Fibroblast of lung (primary cell): ENCODE measurements at regions not wholly inside any gene's neighbourhood (a gene's known extent, or its start where the extent isn't known, plus 50 kb on each side); places are given as distances from the start of the nearest gene placed in this dataset.
"Not testable (repeated sequence)": the region's sequence is repeated elsewhere in the genome, so short reads cannot be mapped to it uniquely, and the experiment has no call there.

Source experiments
- DNase-seq, 2 donors: peaks; one replicate each; pipeline versions ENCODE4 v3.0.0 to v3.0.0-alpha.2; 2010; ENCODE audit warnings: low read depth in 2 of 2
- H2AFZ ChIP-seq: 2 replicates; pipeline ENCODE4 v1.5.1; 2012; ENCODE audit warnings: low read length, control low read depth, inconsistent platforms
- H3K27ac ChIP-seq: 2 replicates; pipeline ENCODE4 v1.5.1; 2011; ENCODE audit warnings: low read length, control low read depth; ENCODE audit not compliant: insufficient read depth
- H3K27me3 ChIP-seq: 2 replicates; pipeline ENCODE4 v1.5.1; 2011; ENCODE audit warnings: mild to moderate bottlenecking, low read length; ENCODE audit not compliant: control insufficient read depth, insufficient read depth
- H3K36me3 ChIP-seq: 2 replicates; pipeline ENCODE4 v1.5.1; 2011; ENCODE audit warnings: low read length; ENCODE audit not compliant: control insufficient read depth, insufficient read depth
- H3K4me1 ChIP-seq: 2 replicates; pipeline ENCODE4 v1.5.1; 2011; ENCODE audit warnings: low read length; ENCODE audit not compliant: control insufficient read depth, insufficient read depth; ENCODE audit errors: extremely low read depth
- H3K4me2 ChIP-seq: 2 replicates; pipeline ENCODE4 v1.5.1; 2011; ENCODE audit warnings: low read length, control low read depth; ENCODE audit not compliant: insufficient read depth; ENCODE audit errors: extremely low read depth
- H3K4me3 ChIP-seq, 4 experiments: fragments of 200-600 bp in 1 of 4; sonication (generic) in 1 of 4; replicated peaks in 1 of 4; 2 replicates each; pipeline ENCODE4 v1.5.1; 2011 to 2016; ENCODE audit warnings: low read length in 4 of 4, low read depth in 3 of 4, mild to moderate bottlenecking in 3 of 4, control low read depth in 2 of 4, inconsistent platforms in 1 of 4, mixed read lengths in 1 of 4; ENCODE audit not compliant: insufficient read depth in 1 of 4; ENCODE audit errors: control extremely low read depth in 1 of 4
- H3K79me2 ChIP-seq: 2 replicates; pipeline ENCODE4 v1.5.1; 2012; ENCODE audit warnings: mild to moderate bottlenecking, low read length, inconsistent platforms; ENCODE audit not compliant: control insufficient read depth, insufficient read depth
- H3K9ac ChIP-seq: 2 replicates; pipeline ENCODE4 v1.5.1; 2011; ENCODE audit warnings: mild to moderate bottlenecking, low read length, control low read depth; ENCODE audit not compliant: insufficient read depth
- H3K9me3 ChIP-seq: 2 replicates; pipeline ENCODE4 v1.5.1; 2012; ENCODE audit warnings: low read depth, low read length; ENCODE audit not compliant: control insufficient read depth, insufficient read depth
- H4K20me1 ChIP-seq: 2 replicates; pipeline ENCODE4 v1.5.1; 2011; ENCODE audit warnings: low read length; ENCODE audit not compliant: control insufficient read depth, insufficient read depth; ENCODE audit errors: extremely low read depth
- CTCF ChIP-seq, 2 donors: IDR thresholded peaks in 1 of 2; conservative IDR thresholded peaks in 1 of 2; 1 replicate in 1 of 2; 2 replicates in 1 of 2; pipeline ENCODE4 v1.5.1; 2011 to 2012; ENCODE audit warnings: low read length in 2 of 2, control low read depth in 1 of 2, inconsistent platforms in 1 of 2, low read depth in 1 of 2, mild to moderate bottlenecking in 1 of 2
- EZH2 ChIP-seq: IDR thresholded peaks from 2 replicates; pipeline ENCODE4 v1.5.1; 2012; ENCODE audit warnings: low read length, control low read depth, mild to moderate bottlenecking; ENCODE audit errors: missing control alignments

DNA sequence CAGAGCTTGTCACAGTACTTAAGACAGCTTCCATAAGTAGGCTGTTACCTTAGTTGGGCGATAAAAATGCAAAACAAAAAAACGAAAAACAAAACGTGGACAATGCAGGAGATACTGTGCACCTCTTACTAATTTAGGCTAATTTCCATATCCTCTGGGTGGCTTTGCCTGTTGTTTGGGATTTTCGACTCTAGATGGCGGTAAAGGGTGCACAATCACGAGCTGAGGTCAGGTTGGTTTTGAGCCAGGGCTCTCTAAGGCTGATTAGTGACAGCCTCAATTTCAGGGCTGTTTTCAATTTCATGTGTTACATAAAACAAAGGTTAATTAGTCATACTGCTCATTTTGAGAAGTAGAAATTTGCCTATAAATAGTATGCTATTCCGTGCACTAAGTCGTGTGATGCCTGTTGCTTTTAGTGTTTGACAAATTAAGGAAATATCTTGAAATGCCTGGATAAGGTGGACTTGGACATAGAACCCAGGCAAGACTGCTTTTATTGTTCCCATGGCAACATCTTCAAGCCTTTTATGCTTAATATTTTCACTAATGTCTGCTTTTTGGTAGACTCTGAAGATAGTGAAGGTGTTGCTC, 493.1 kb downstream of the SOCS6 start:
- no peak overlapping the region for H3K9ac ChIP-seq
- peak; percentile 4 to 26 for DNase-seq
- H4K20me1 ChIP-seq, result no peaks in the 10 kb centered on the region
- no peak overlapping the region for H2AFZ ChIP-seq
- H3K4me2 ChIP-seq, result no peak overlapping the region
- no peaks in the 10 kb centered on the region for H3K79me2 ChIP-seq
- no peak overlapping the region for H3K27ac ChIP-seq
- TF ChIP-seq CTCF (conservative IDR thresholded peaks at IDR 0.05 in 1 of 2, IDR thresholded peaks at IDR 0.05 in 1 of 2; ENCODE audit: low read depth in 1 of 2, low read length in 2 of 2), result peak; percentile 32 to 63
- no peak for TF ChIP-seq EZH2
- no peaks in the 10 kb centered on the region for H3K27me3 ChIP-seq
- H3K4me1 ChIP-seq, result no peaks in the 10 kb centered on the region
- H3K36me3 ChIP-seq, result no peaks in the 10 kb centered on the region
- no peak overlapping the region for H3K4me3 ChIP-seq
- H3K9me3 ChIP-seq, result no peaks in the 10 kb centered on the region

DNA sequence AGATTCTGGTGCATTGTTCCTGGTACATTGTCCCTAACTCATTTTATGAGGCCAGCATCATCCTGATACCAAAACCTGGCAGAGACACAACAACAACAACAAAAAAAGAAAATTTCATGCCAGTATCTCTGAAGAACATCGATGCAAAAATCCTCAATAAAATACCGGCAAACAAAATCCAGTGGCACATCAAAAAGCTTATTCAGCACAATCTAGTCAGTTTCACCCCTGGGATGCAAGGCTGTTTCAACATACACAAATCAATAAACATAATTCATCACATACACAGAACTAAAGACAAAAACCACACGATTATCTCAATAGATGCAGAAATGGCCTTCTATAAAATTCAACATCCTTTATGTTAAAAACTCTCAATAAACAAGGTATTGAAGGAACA, 477.4 kb downstream of the SOCS6 start:
- not testable (repeated sequence) for H2AFZ ChIP-seq, H3K4me2 ChIP-seq, H3K9ac ChIP-seq, H3K4me1 ChIP-seq, H3K4me3 ChIP-seq, H3K79me2 ChIP-seq, DNase-seq, H3K36me3 ChIP-seq, H3K27ac ChIP-seq, H4K20me1 ChIP-seq, H3K9me3 ChIP-seq, H3K27me3 ChIP-seq

- H3K4me2 ChIP-seq, result no peak overlapping the region
- no peaks in the 10 kb centered on the region for H3K79me2 ChIP-seq
- no peaks in the 10 kb centered on the region for H4K20me1 ChIP-seq
- H3K4me1 ChIP-seq, result no peaks in the 10 kb centered on the region
- no peaks in the 10 kb centered on the region for H3K27me3 ChIP-seq
- H3K27ac ChIP-seq, result no peak overlapping the region
- no peak overlapping the region for H3K4me3 ChIP-seq
- H3K9ac ChIP-seq, result no peak overlapping the region
- H3K9me3 ChIP-seq, result no peaks in the 10 kb centered on the region
- H3K36me3 ChIP-seq, result no peaks in the 10 kb centered on the region
- no peak for DNase-seq
- TF ChIP-seq EZH2 (no peak), CTCF (conservative IDR thresholded peaks at IDR 0.05 in 1 of 2, IDR thresholded peaks at IDR 0.05 in 1 of 2; ENCODE audit: low read depth in 1 of 2, low read length in 2 of 2) (no peak)
- no peak overlapping the region for H2AFZ ChIP-seq
Measured at GRCh38 chr18:70762812-70763211, 474.0 kb downstream of the SOCS6 start.
